ENCODE measurements at regions not wholly inside any gene's neighbourhood (a gene's known extent, or its start where the extent isn't known, plus 50 kb on each side); places are given as distances from the start of the nearest gene placed in this dataset.

- H3K9me3 Mint-ChIP-seq (ENCODE audit: low read depth) = no peaks in the 10 kb centered on the region
- no peak overlapping the region for H3K4me3 Mint-ChIP-seq (ENCODE audit: unreplicated experiment)
- peaks cover 71% of the 10 kb centered on the region for H3K4me1 Mint-ChIP-seq (ENCODE audit: low read depth)
- no peak for DNase-seq (ENCODE audit: low spot score)
- H3K36me3 Mint-ChIP-seq (ENCODE audit: low read depth) = no peaks in the 10 kb centered on the region
- no peak for TF ChIP-seq CTCF (IDR thresholded peaks at IDR 0.05)
- H3K27me3 Mint-ChIP-seq (ENCODE audit: low read depth) = no peaks in the 10 kb centered on the region
- peak overlapping the region; percentile 60 for H3K27ac Mint-ChIP-seq (ENCODE audit: unreplicated experiment)
Observed at GRCh38 chr20:57996465-57996864, 232.0 kb downstream of the ANKRD60 start.

GRCh38 chr20:57995381-57995977, 233.0 kb downstream of the ANKRD60 start:
- no peak overlapping the region for H3K4me3 Mint-ChIP-seq (ENCODE audit: unreplicated experiment)
- no peak overlapping the region for H3K27ac Mint-ChIP-seq (ENCODE audit: unreplicated experiment)
- TF ChIP-seq CTCF (IDR thresholded peaks at IDR 0.05) = no peak
- H3K4me1 Mint-ChIP-seq (ENCODE audit: low read depth) = peaks cover 73% of the 10 kb centered on the region
- H3K27me3 Mint-ChIP-seq (ENCODE audit: low read depth) = no peaks in the 10 kb centered on the region
- H3K9me3 Mint-ChIP-seq (ENCODE audit: low read depth) = no peaks in the 10 kb centered on the region
- no peak for DNase-seq (ENCODE audit: low spot score)
- no peaks in the 10 kb centered on the region for H3K36me3 Mint-ChIP-seq (ENCODE audit: low read depth)

GRCh38 chr20:57993716-57994431, 234.6 kb downstream of the ANKRD60 start:
- no peak overlapping the region for H3K4me3 Mint-ChIP-seq (ENCODE audit: unreplicated experiment)
- no peak for TF ChIP-seq CTCF (IDR thresholded peaks at IDR 0.05)
- no peaks in the 10 kb centered on the region for H3K27me3 Mint-ChIP-seq (ENCODE audit: low read depth)
- H3K4me1 Mint-ChIP-seq (ENCODE audit: low read depth) = peaks cover 65% of the 10 kb centered on the region
- no peaks in the 10 kb centered on the region for H3K36me3 Mint-ChIP-seq (ENCODE audit: low read depth)
- DNase-seq (ENCODE audit: low spot score) = no peak
- H3K27ac Mint-ChIP-seq (ENCODE audit: unreplicated experiment) = no peak overlapping the region
- no peaks in the 10 kb centered on the region for H3K9me3 Mint-ChIP-seq (ENCODE audit: low read depth)

- Mint-ChIP-seq H3K27me3 (ENCODE audit: low read depth) (no peaks in the 10 kb centered on the region), H3K27ac (ENCODE audit: unreplicated experiment) (peak overlapping the region; percentile 57), H3K4me1 (ENCODE audit: low read depth) (peaks cover 40% of the 10 kb centered on the region), H3K36me3 (ENCODE audit: low read depth) (no peaks in the 10 kb centered on the region), H3K4me3 (ENCODE audit: unreplicated experiment) (no peak overlapping the region), H3K9me3 (ENCODE audit: low read depth) (no peaks in the 10 kb centered on the region)
- no peak for TF ChIP-seq CTCF (IDR thresholded peaks at IDR 0.05)
- no peak for DNase-seq (ENCODE audit: low spot score)
Observed at GRCh38 chr20:57991211-57991881, 237.1 kb downstream of the ANKRD60 start.

DNA sequence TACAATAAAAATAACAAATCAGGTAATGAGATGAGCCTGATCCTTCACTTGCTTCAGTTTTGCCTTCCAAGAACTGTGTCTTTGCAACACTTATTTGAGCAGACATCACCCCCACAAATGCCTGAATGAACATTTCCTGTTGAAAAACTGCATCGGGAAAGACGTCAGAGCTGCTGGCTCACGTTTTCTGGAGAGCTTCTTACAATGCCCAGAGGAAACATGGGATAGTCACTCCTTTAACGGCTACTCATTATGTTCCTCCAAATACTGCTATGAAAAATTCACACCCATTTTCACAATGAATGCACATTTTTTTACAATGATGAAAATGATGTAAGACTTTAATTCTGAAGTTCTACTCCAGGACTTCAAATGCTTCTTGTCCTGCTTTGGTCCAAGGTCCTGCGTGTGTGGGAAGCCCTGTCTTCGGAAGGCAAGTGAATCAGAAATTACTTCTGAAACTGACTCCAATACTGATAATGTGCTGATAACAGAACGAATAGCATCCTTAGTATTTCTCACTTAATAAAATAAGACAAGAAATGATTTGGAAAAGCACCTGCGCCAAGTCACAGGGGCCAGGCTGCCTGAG, 238.0 kb downstream of the ANKRD60 start:
- no peak overlapping the region for H3K4me3 Mint-ChIP-seq (ENCODE audit: unreplicated experiment)
- DNase-seq (ENCODE audit: low spot score) = no peak
- TF ChIP-seq CTCF (IDR thresholded peaks at IDR 0.05) = no peak
- H3K27me3 Mint-ChIP-seq (ENCODE audit: low read depth) = no peaks in the 10 kb centered on the region
- no peaks in the 10 kb centered on the region for H3K36me3 Mint-ChIP-seq (ENCODE audit: low read depth)
- H3K4me1 Mint-ChIP-seq (ENCODE audit: low read depth) = peaks cover 35% of the 10 kb centered on the region
- H3K9me3 Mint-ChIP-seq (ENCODE audit: low read depth) = no peaks in the 10 kb centered on the region
- H3K27ac Mint-ChIP-seq (ENCODE audit: unreplicated experiment) = no peak overlapping the region

All from chondrocyte (in vitro differentiated cells).